H1 (cell line): ENCODE measurements at regions not wholly inside any gene's neighbourhood (a gene's known extent, or its start where the extent isn't known, plus 50 kb on each side); places are given as distances from the start of the nearest gene placed in this dataset.

Experiments
- CTCF ChIA-PET: fragments of 300-600 bp; sonication (Branson Sonifier 250); formaldehyde crosslinking; loops from one replicate; lab custom pipeline; 2021; ENCODE audit not compliant: partially characterized antibody; lab: Charles Lee
- POLR2A ChIA-PET: fragments of 300-600 bp; sonication (Branson Sonifier 250); formaldehyde crosslinking; loops from one replicate; lab custom pipeline; 2021; ENCODE audit warnings: inconsistent platforms; ENCODE audit not compliant: partially characterized antibody; lab: Charles Lee
- DNase-seq, 2 experiments: peaks; one replicate each; pipeline versions ENCODE4 v3.0.0 to v3.0.0-alpha.2; 2010 to 2022; ENCODE audit warnings: low spot score in 2 of 2, low read depth in 1 of 2, mixed read lengths in 1 of 2
- FAIRE-seq: peaks from 2 replicates; lab custom pipeline; 2011; peaks lifted over from hg19 to GRCh38; lab: Jason Lieb, UNC
- H2AFZ ChIP-seq: 2 replicates; pipeline ENCODE4 v1.8.1; 2012; ENCODE audit warnings: low read length, inconsistent platforms
- H2AK5ac ChIP-seq: 2 replicates; pipeline ENCODE4 v1.6.1; 2013; ENCODE audit warnings: low read depth, low read length
- H2BK120ac ChIP-seq: replicated peaks from 2 replicates; pipeline ENCODE3; 2013; ENCODE audit warnings: low read depth, low read length, inconsistent platforms
- H2BK12ac ChIP-seq: 2 replicates; pipeline ENCODE4 v1.6.1; 2013; ENCODE audit warnings: low read depth, low read length
- H2BK15ac ChIP-seq: 2 replicates; pipeline ENCODE4 v1.6.1; 2013; ENCODE audit warnings: low read length
- H2BK20ac ChIP-seq: 2 replicates; pipeline ENCODE4 v1.6.1; 2013; ENCODE audit warnings: low read length
- H2BK5ac ChIP-seq: 2 replicates; pipeline ENCODE4 v1.6.1; 2013; ENCODE audit warnings: low read depth, low read length
- H3K14ac ChIP-seq: 2 replicates; pipeline ENCODE4 v1.6.1; 2013; ENCODE audit warnings: inconsistent platforms; ENCODE audit not compliant: insufficient read length
- H3K18ac ChIP-seq: 2 replicates; pipeline ENCODE4 v1.6.1; 2013; ENCODE audit warnings: low read length; ENCODE audit errors: extremely low read depth
- H3K23ac ChIP-seq: 2 replicates; pipeline ENCODE4 v1.6.1; 2013; ENCODE audit warnings: inconsistent platforms; ENCODE audit not compliant: insufficient read length
- H3K23me2 ChIP-seq: 2 replicates; pipeline ENCODE4 v1.6.1; 2013; ENCODE audit warnings: low read depth, low read length
- H3K27ac ChIP-seq: 2 replicates; pipeline ENCODE4 v1.6.1; 2011; ENCODE audit warnings: low read depth, low read length, inconsistent platforms
- H3K27me3 ChIP-seq, 4 experiments: replicated peaks in 1 of 4; 1 replicate in 1 of 4; 2 replicates in 3 of 4; pipeline versions ENCODE4 v1.6.1 to v1.8.1; 2011 to 2013; ENCODE audit warnings: low read length in 3 of 4, mild to moderate bottlenecking in 3 of 4, inconsistent platforms in 2 of 4, mixed read lengths in 2 of 4, moderate library complexity in 1 of 4; ENCODE audit not compliant: control insufficient read depth in 3 of 4, insufficient read depth in 3 of 4; ENCODE audit errors: extremely low read depth in 1 of 4
- H3K36me3 ChIP-seq, 4 experiments: 2 replicates each; pipeline versions ENCODE4 v1.6.1 to v1.8.1; 2011 to 2013; ENCODE audit warnings: mild to moderate bottlenecking in 4 of 4, low read length in 3 of 4, moderate library complexity in 2 of 4, control low read depth in 1 of 4, inconsistent platforms in 1 of 4; ENCODE audit not compliant: insufficient read depth in 4 of 4, control insufficient read depth in 2 of 4
- H3K4ac ChIP-seq: replicated peaks from 2 replicates; pipeline ENCODE3; 2013; ENCODE audit warnings: low read length, low read depth, mixed read lengths, inconsistent platforms; ENCODE audit not compliant: insufficient read length
- H3K4me1 ChIP-seq, 4 experiments: replicated peaks in 1 of 4; 1 replicate in 1 of 4; 2 replicates in 3 of 4; pipeline versions ENCODE4 v1.6.1 to v1.8.1; 2011 to 2013; ENCODE audit warnings: low read length in 3 of 4, inconsistent platforms in 2 of 4, mixed read lengths in 1 of 4; ENCODE audit not compliant: insufficient read depth in 4 of 4, control insufficient read depth in 3 of 4
- H3K4me2 ChIP-seq, 2 experiments: 2 replicates each; pipeline versions ENCODE4 v1.6.1 to v1.8.1; 2011 to 2013; ENCODE audit warnings: low read depth in 2 of 2, low read length in 2 of 2, control low read depth in 1 of 2, inconsistent platforms in 1 of 2, mild to moderate bottlenecking in 1 of 2; ENCODE audit not compliant: insufficient read depth in 1 of 2
- H3K4me3 ChIP-seq, 4 experiments: fragments of 200-600, 300-600 bp in 1 of 4; sonication (generic), shearing (Covaris generic), sonication (Bioruptor Twin) in 1 of 4; 2 replicates each; pipeline versions ENCODE4 v1.5.1 to v1.8.1; 2011 to 2016; ENCODE audit warnings: low read length in 4 of 4, low read depth in 3 of 4, control low read depth in 2 of 4, inconsistent platforms in 2 of 4, mild to moderate bottlenecking in 2 of 4, mixed read lengths in 1 of 4, moderate library complexity in 1 of 4; ENCODE audit not compliant: insufficient read depth in 2 of 4; ENCODE audit errors: extremely low read depth in 1 of 4
- H3K56ac ChIP-seq: replicated peaks from 2 replicates; pipeline ENCODE3; 2013; ENCODE audit warnings: low read depth, mild to moderate bottlenecking, mixed read lengths, low read length, inconsistent platforms; ENCODE audit not compliant: insufficient read length
- H3K79me1 ChIP-seq: 2 replicates; pipeline ENCODE4 v1.6.1; 2013; ENCODE audit warnings: low read depth, low read length, control low read depth
- H3K79me2 ChIP-seq, 2 experiments: 2 replicates each; pipeline versions ENCODE4 v1.6.1 to v1.8.1; 2012 to 2013; ENCODE audit warnings: low read length in 2 of 2, mild to moderate bottlenecking in 2 of 2, inconsistent platforms in 1 of 2; ENCODE audit not compliant: insufficient read depth in 2 of 2, control insufficient read depth in 1 of 2
- H3K9ac ChIP-seq, 4 experiments: replicated peaks in 1 of 4; 1 replicate in 1 of 4; 2 replicates in 3 of 4; pipeline versions ENCODE4 v1.6.1 to v1.8.1; 2011 to 2013; ENCODE audit warnings: low read depth in 3 of 4, low read length in 3 of 4, control low read depth in 2 of 4, mild to moderate bottlenecking in 2 of 4, moderate library complexity in 2 of 4, inconsistent platforms in 1 of 4; ENCODE audit errors: extremely low read depth in 1 of 4
- H3K9me3 ChIP-seq, 2 experiments: 2 replicates each; pipeline versions ENCODE4 v1.6.1 to v1.8.1; 2012 to 2013; ENCODE audit warnings: mild to moderate bottlenecking in 2 of 2, moderate library complexity in 2 of 2, control low read depth in 1 of 2, inconsistent platforms in 1 of 2, low read depth in 1 of 2, low read length in 1 of 2, mixed read lengths in 1 of 2; ENCODE audit not compliant: insufficient read depth in 2 of 2
- H4K20me1 ChIP-seq, 2 experiments: replicated peaks in 1 of 2; 2 replicates each; pipeline versions ENCODE3 to v1.8.1; 2011 to 2013; ENCODE audit warnings: inconsistent platforms in 2 of 2, low read length in 2 of 2, mild to moderate bottlenecking in 1 of 2; ENCODE audit not compliant: insufficient read depth in 2 of 2, control insufficient read depth in 1 of 2
- H4K5ac ChIP-seq: 2 replicates; pipeline ENCODE4 v1.6.1; 2013; ENCODE audit warnings: low read length, low read depth, mixed read lengths, inconsistent platforms; ENCODE audit not compliant: insufficient read length
- H4K8ac ChIP-seq: 2 replicates; pipeline ENCODE4 v1.8.0; 2013; ENCODE audit warnings: mild to moderate bottlenecking, moderate library complexity, low read length, inconsistent platforms; ENCODE audit not compliant: insufficient read depth; ENCODE audit errors: extremely low read depth
- H4K91ac ChIP-seq: replicated peaks from 2 replicates; pipeline ENCODE3; 2013; ENCODE audit warnings: low read length, mixed read lengths, inconsistent platforms; ENCODE audit not compliant: insufficient read length
- SIN3A ChIP-seq, 2 experiments: IDR thresholded peaks in 1 of 2; conservative IDR thresholded peaks in 1 of 2; 2 replicates each; pipeline ENCODE4 v1.6.1; 2011 to 2012; ENCODE audit warnings: low read length in 2 of 2, improper control_type of control experiment in 1 of 2, low read depth in 1 of 2, mild to moderate bottlenecking in 1 of 2
- SIRT6 ChIP-seq: IDR thresholded peaks from one replicate; pipeline ENCODE4 v1.7.1; 2012; ENCODE audit warnings: low read length, inconsistent platforms
- SP1 ChIP-seq: IDR thresholded peaks from 2 replicates; pipeline ENCODE4 v1.6.1; 2011; ENCODE audit warnings: low read depth, low read length
- WGBS, 2 experiments: shearing (Covaris generic) in 1 of 2; methylation state at CpG; one replicate each; pipeline versions ENCODE4 v1.1.6 to v1.1.7; 2013 to 2015; ENCODE audit warnings: low lambda C conversion rate in 2 of 2, mixed read lengths in 2 of 2, inconsistent platforms in 1 of 2, low coverage in 1 of 2, missing lambda C conversion rate in 1 of 2; ENCODE audit not compliant: insufficient replicate concordance in 2 of 2, insufficient coverage in 1 of 2, insufficient read length in 1 of 2; ENCODE audit errors: extremely low coverage in 1 of 2, missing lambda C conversion rate in 1 of 2; 5-methylcytosine and 5-hydroxymethylcytosine counted together

DNA sequence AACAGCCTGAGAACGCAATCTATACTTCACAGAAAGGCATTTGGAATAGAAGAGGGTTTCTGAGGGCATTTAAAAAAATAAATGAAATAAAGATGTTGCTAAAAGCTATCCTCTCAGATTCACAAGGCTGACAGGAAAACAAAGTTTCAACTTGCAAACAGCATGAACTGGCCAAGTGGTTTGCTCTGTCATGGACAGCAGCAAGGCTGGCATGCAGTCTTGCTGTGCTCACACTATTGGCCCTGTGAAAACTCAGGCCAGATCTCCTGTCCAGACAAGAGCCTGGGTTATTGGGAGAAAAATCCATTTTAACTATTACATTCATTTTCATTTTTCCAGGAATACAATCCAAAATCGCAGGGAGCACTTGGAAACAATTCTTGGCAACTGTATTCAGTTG is 506.2 kb upstream of the SLC35B3 start:
- no peak overlapping the region for H4K8ac ChIP-seq
- no peak overlapping the region for H3K14ac ChIP-seq
- POLR2A ChIA-PET = no interaction called here
- no peaks in the 10 kb centered on the region for H4K20me1 ChIP-seq
- H3K36me3 ChIP-seq = no peaks in the 10 kb centered on the region
- no peak overlapping the region for H3K4me3 ChIP-seq
- no peak overlapping the region for H2AFZ ChIP-seq
- no peak overlapping the region for H3K4ac ChIP-seq
- no peak overlapping the region for H4K91ac ChIP-seq
- no peak overlapping the region for H3K27ac ChIP-seq
- no peak overlapping the region for H3K23ac ChIP-seq
- FAIRE-seq (no peak), DNase-seq (no peak)
- no peaks in the 10 kb centered on the region for H3K79me1 ChIP-seq
- CTCF ChIA-PET = no interaction called here
- H2BK20ac ChIP-seq = no peak overlapping the region
- H2BK12ac ChIP-seq = no peak overlapping the region
- H3K79me2 ChIP-seq = no peaks in the 10 kb centered on the region
- no peak overlapping the region for H2AK5ac ChIP-seq
- no peak overlapping the region for H3K56ac ChIP-seq
- no peak overlapping the region for H3K4me2 ChIP-seq
- no peak for TF ChIP-seq SIRT6
- TF ChIP-seq SIN3A (conservative IDR thresholded peaks at IDR 0.05 in 1 of 2, IDR thresholded peaks at IDR 0.05 in 1 of 2; ENCODE audit: low read depth in 1 of 2, low read length in 2 of 2) = no peak
- TF ChIP-seq SP1 = no peak
- H2BK5ac ChIP-seq = no peak overlapping the region
- no peaks in the 10 kb centered on the region for H3K27me3 ChIP-seq
- no peaks in the 10 kb centered on the region for H3K4me1 ChIP-seq
- H3K23me2 ChIP-seq = no peaks in the 10 kb centered on the region
- WGBS, 2 experiments = 92% methylated on average over 2 of the region's 2 CpGs; no CpG with 5 or more reads in 1 of the 2 experiments
- H4K5ac ChIP-seq = no peak overlapping the region
- no peaks in the 10 kb centered on the region for H3K9me3 ChIP-seq
- H2BK15ac ChIP-seq = no peak overlapping the region
- H2BK120ac ChIP-seq = no peak overlapping the region
- H3K18ac ChIP-seq = no peak overlapping the region
- no peak overlapping the region for H3K9ac ChIP-seq
